ENCODE measurements at regions not wholly inside any gene's neighbourhood (a gene's known extent, or its start where the extent isn't known, plus 50 kb on each side); places are given as distances from the start of the nearest gene placed in this dataset.

GRCh38 chr7:3107889-3108570, 64.4 kb upstream of the CARD11 start:
- CTCF ChIA-PET, result no interaction called here
- H3K4me2 ChIP-seq, result no peak overlapping the region
- POLR2A ChIA-PET, result no interaction called here
- no peak overlapping the region for H3K27ac ChIP-seq
- DNase-seq (ENCODE audit: low read depth in 1 of 2, low spot score in 1 of 2), result no peak
- H3K4me1 ChIP-seq, result no peaks in the 10 kb centered on the region
- TF ChIP-seq USF2 (IDR thresholded peaks at IDR 0.05), result no peak
- TF ChIP-seq CBX8 (IDR thresholded peaks at IDR 0.05), result no peak
- ATAC-seq, result no peak
- H3K4me3 ChIP-seq, result no peak overlapping the region
- peaks cover 28% of the 10 kb centered on the region for H3K9me3 ChIP-seq
- 32% methylated on average over 8 of the region's 8 CpGs for WGBS (ENCODE audit: missing lambda C conversion rate)
- no peak for FAIRE-seq

GRCh38 chr7:3109311-3109915, 65.7 kb upstream of the CARD11 start:
- no peak overlapping the region for H3K4me2 ChIP-seq
- DNase-seq (ENCODE audit: low read depth in 1 of 2, low spot score in 1 of 2), result no peak
- TF ChIP-seq, protein P1, sequence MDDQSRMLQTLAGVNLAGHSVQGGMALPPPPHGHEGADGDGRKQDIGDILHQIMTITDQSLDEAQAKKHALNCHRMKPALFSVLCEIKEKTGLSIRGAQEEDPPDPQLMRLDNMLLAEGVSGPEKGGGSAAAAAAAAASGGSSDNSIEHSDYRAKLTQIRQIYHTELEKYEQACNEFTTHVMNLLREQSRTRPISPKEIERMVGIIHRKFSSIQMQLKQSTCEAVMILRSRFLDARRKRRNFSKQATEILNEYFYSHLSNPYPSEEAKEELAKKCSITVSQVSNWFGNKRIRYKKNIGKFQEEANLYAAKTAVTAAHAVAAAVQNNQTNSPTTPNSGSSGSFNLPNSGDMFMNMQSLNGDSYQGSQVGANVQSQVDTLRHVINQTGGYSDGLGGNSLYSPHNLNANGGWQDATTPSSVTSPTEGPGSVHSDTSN (IDR thresholded peaks at IDR 0.05), result no peak
- no peak for TF ChIP-seq FOXS1 (CRISPR knock-in tag; IDR thresholded peaks at IDR 0.05)
- TF ChIP-seq KDM5A (IDR thresholded peaks at IDR 0.05), result no peak
- no peak for TF ChIP-seq NPAS2 (CRISPR knock-in tag; IDR thresholded peaks at IDR 0.05; ENCODE audit: borderline replicate concordance)
- peaks cover 38% of the 10 kb centered on the region for H3K9me3 ChIP-seq
- ATAC-seq, result no peak
- no peak for FAIRE-seq
- ChIA-PET POLR2A (interaction anchor here (0.5 kb wide), 1 partner anchor 9 kb away, joined by 3 read pairs; no protein-coding TSS in a partner anchor), CTCF (no interaction called here)
- 44% methylated on average over 9 of the region's 9 CpGs for WGBS (ENCODE audit: missing lambda C conversion rate)
- no peak overlapping the region for H3K27ac ChIP-seq
- H3K4me3 ChIP-seq, result no peak overlapping the region
- H3K4me1 ChIP-seq, result no peaks in the 10 kb centered on the region

DNA sequence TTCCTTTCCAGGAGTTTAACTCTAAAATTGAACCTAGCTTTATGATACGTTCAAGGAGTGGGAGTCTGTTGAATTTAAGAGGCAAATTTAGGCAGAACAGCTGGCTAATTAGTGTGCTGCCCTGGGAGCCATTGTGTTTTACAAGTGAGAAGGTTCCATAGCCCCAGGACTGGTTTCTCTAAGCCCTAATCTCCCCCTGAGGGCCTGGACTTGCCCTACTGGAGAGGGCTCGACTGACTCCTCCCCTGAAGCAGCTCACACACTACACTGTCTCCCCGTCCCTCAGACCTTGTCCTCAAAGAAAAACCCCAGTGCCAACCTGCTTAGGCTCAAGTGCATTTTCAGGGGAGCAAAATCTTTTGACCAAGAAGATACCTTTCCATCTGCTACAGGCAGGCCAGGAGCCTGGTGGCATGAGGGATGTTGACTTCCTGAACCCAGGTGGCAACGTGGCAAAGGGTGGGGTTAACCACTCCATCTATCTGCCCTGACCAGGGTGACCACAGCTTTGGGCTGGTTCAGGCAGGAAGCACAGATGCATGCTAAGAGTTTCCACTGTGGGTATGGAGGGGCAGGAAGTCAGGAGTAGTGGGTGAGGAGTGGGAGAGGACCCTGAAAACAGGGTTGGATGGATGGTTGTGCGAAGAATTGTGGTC, 68.9 kb upstream of the CARD11 start:
- Histone ChIP-seq H3K4me3 (no peak overlapping the region), H3K4me2 (no peak overlapping the region), H3K4me1 (no peaks in the 10 kb centered on the region), H3K9me3 (peaks cover 33% of the 10 kb centered on the region), H3K27ac (no peak overlapping the region)
- POLR2A ChIA-PET, result no interaction called here
- ATAC-seq, result no peak
- CTCF ChIA-PET, result no interaction called here
- no peak for DNase-seq (ENCODE audit: low read depth in 1 of 2, low spot score in 1 of 2)
- FAIRE-seq, result no peak
- TF ChIP-seq, protein P2, sequence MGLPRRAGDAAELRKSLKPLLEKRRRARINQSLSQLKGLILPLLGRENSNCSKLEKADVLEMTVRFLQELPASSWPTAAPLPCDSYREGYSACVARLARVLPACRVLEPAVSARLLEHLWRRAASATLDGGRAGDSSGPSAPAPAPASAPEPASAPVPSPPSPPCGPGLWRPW (IDR thresholded peaks at IDR 0.05), result no peak
- TF ChIP-seq ZNF302 (CRISPR knock-in tag; IDR thresholded peaks at IDR 0.05) (no peak), NR3C1 (IDR thresholded peaks at IDR 0.05) (no peak), REST (IDR thresholded peaks at IDR 0.05) (no peak), JUN (IDR thresholded peaks at IDR 0.05) (no peak), MAFK (IDR thresholded peaks at IDR 0.05; ENCODE audit: partially characterized antibody) (no peak), RFX5 (IDR thresholded peaks at IDR 0.05) (no peak), CHD4 (IDR thresholded peaks at IDR 0.05; ENCODE audit: borderline replicate concordance) (no peak), POLR2AphosphoS2 (conservative IDR thresholded peaks at IDR 0.05; ENCODE audit: low read length) (no peak), HOXB13 (CRISPR knock-in tag; IDR thresholded peaks at IDR 0.05; ENCODE audit: low read depth) (no peak), NPAS2 (CRISPR knock-in tag; IDR thresholded peaks at IDR 0.05; ENCODE audit: borderline replicate concordance) (no peak), FOXS1 (CRISPR knock-in tag; IDR thresholded peaks at IDR 0.05) (no peak)
- TF ChIP-seq, protein P3, sequence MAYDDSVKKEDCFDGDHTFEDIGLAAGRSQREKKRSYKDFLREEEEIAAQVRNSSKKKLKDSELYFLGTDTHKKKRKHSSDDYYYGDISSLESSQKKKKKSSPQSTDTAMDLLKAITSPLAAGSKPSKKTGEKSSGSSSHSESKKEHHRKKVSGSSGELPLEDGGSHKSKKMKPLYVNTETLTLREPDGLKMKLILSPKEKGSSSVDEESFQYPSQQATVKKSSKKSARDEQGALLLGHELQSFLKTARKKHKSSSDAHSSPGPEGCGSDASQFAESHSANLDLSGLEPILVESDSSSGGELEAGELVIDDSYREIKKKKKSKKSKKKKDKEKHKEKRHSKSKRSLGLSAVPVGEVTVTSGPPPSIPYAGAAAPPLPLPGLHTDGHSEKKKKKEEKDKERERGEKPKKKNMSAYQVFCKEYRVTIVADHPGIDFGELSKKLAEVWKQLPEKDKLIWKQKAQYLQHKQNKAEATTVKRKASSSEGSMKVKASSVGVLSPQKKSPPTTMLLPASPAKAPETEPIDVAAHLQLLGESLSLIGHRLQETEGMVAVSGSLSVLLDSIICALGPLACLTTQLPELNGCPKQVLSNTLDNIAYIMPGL (CRISPR knock-in tag; IDR thresholded peaks at IDR 0.05; ENCODE audit: borderline replicate concordance), result no peak
- TF ChIP-seq, protein P4, sequence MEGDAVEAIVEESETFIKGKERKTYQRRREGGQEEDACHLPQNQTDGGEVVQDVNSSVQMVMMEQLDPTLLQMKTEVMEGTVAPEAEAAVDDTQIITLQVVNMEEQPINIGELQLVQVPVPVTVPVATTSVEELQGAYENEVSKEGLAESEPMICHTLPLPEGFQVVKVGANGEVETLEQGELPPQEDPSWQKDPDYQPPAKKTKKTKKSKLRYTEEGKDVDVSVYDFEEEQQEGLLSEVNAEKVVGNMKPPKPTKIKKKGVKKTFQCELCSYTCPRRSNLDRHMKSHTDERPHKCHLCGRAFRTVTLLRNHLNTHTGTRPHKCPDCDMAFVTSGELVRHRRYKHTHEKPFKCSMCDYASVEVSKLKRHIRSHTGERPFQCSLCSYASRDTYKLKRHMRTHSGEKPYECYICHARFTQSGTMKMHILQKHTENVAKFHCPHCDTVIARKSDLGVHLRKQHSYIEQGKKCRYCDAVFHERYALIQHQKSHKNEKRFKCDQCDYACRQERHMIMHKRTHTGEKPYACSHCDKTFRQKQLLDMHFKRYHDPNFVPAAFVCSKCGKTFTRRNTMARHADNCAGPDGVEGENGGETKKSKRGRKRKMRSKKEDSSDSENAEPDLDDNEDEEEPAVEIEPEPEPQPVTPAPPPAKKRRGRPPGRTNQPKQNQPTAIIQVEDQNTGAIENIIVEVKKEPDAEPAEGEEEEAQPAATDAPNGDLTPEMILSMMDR (IDR thresholded peaks at IDR 0.05), result no peak
- WGBS (ENCODE audit: missing lambda C conversion rate), result 10% methylated on average over 5 of the region's 5 CpGs

All from A549 (cell line).